GM23338 (cell line): ENCODE measurements at regions not wholly inside any gene's neighbourhood (a gene's known extent, or its start where the extent isn't known, plus 50 kb on each side); places are given as distances from the start of the nearest gene placed in this dataset.

ENCODE experiments used
- ATAC-seq: fragments of 200-7000 bp; cut with Tn5 transposase; 3 replicates; pipeline ENCODE4 v1.9.1; 2020
- DNase-seq: peaks from one replicate; pipeline ENCODE4 v3.0.0-alpha.2; 2015; ENCODE audit warnings: low spot score
- H2AFZ ChIP-seq: fragments of 200-600 bp; sonication (generic); 2 replicates; pipeline ENCODE4 v1.8.0; 2016; ENCODE audit warnings: antibody characterized with exemption, mild to moderate bottlenecking, moderate library complexity
- H3F3A ChIP-seq: fragments of 200-600 bp; sonication (generic); replicated peaks from 2 replicates; pipeline ENCODE4 v1.8.0; 2017; ENCODE audit warnings: antibody characterized with exemption, mixed run types, low read depth
- H3K27ac ChIP-seq: fragments of 200-600 bp; sonication (generic); 2 replicates; pipeline ENCODE4 v1.6.1; 2016; ENCODE audit warnings: low read depth
- H3K27me3 ChIP-seq: fragments of 200-600 bp; sonication (generic); 2 replicates; pipeline ENCODE4 v1.8.0; 2016; ENCODE audit warnings: mild to moderate bottlenecking, mixed run types, moderate library complexity; ENCODE audit not compliant: insufficient read depth
- H3K36me3 ChIP-seq: fragments of 200-600 bp; sonication (generic); 2 replicates; pipeline ENCODE4 v1.8.0; 2016; ENCODE audit warnings: mild to moderate bottlenecking; ENCODE audit not compliant: insufficient read depth
- H3K4me1 ChIP-seq: fragments of 200-600 bp; sonication (generic); 2 replicates; pipeline ENCODE4 v1.8.0; 2016; ENCODE audit warnings: mild to moderate bottlenecking, moderate library complexity; ENCODE audit not compliant: insufficient read depth
- H3K4me2 ChIP-seq: fragments of 200-600 bp; sonication (generic); 2 replicates; pipeline ENCODE4 v1.7.1; 2017; ENCODE audit warnings: mixed run types
- H3K4me3 ChIP-seq: fragments of 200-600 bp; sonication (generic); 2 replicates; pipeline ENCODE4 v1.6.1; 2016; ENCODE audit warnings: mixed run types
- H3K79me2 ChIP-seq: fragments of 200-600 bp; sonication (generic); replicated peaks from 2 replicates; pipeline ENCODE4 v1.8.0; 2017; ENCODE audit warnings: mild to moderate bottlenecking; ENCODE audit not compliant: insufficient read depth
- H3K9me2 ChIP-seq: fragments of 200-600 bp; sonication (generic); 2 replicates; pipeline ENCODE4 v1.8.0; 2017; ENCODE audit not compliant: insufficient read depth
- H4K20me1 ChIP-seq: fragments of 200-600 bp; sonication (generic); replicated peaks from 2 replicates; pipeline ENCODE4 v1.8.0; 2017; ENCODE audit warnings: mild to moderate bottlenecking; ENCODE audit not compliant: insufficient read depth
- H3K27ac Mint-ChIP-seq: 2 replicates; pipeline ENCODE4 v1.8.0; 2020; ENCODE audit warnings: inconsistent platforms, mild to moderate bottlenecking, moderate library complexity, mixed read lengths
- H3K27me3 Mint-ChIP-seq: 3 replicates; pipeline ENCODE4 v1.8.0; 2022; ENCODE audit warnings: low read depth, mild to moderate bottlenecking, moderate library complexity, mixed read lengths, inconsistent platforms; ENCODE audit not compliant: insufficient read depth, poor library complexity
- H3K36me3 Mint-ChIP-seq: 3 replicates; pipeline ENCODE4 v1.8.0; 2021; ENCODE audit warnings: low read depth, mild to moderate bottlenecking, inconsistent platforms, moderate library complexity, mixed read lengths
- H3K4me1 Mint-ChIP-seq: 3 replicates; pipeline ENCODE4 v1.8.0; 2020; ENCODE audit warnings: mild to moderate bottlenecking, inconsistent platforms, mixed read lengths
- H3K4me3 Mint-ChIP-seq: 3 replicates; pipeline ENCODE4 v1.8.0; 2021; ENCODE audit warnings: moderate library complexity, mild to moderate bottlenecking, inconsistent platforms, mixed read lengths
- H3K9me3 Mint-ChIP-seq: 3 replicates; pipeline ENCODE4 v1.8.0; 2020; ENCODE audit warnings: moderate library complexity, mild to moderate bottlenecking, inconsistent platforms, mixed read lengths
- CTCF ChIP-seq, 2 experiments: fragments of 200-600 bp in 1 of 2; sonication (generic) in 1 of 2; conservative IDR thresholded peaks; 2 replicates each; pipeline versions ENCODE4 v1.5.1 to v1.6.1; 2016 to 2017; ENCODE audit warnings: antibody characterized with exemption in 2 of 2, low read depth in 2 of 2, mild to moderate bottlenecking in 2 of 2, moderate library complexity in 1 of 2
- ETS1 ChIP-seq: IDR thresholded peaks from 2 replicates; pipeline ENCODE4 v1.6.1; 2016; ENCODE audit warnings: antibody characterized with exemption
- NANOG ChIP-seq: IDR thresholded peaks from 2 replicates; pipeline ENCODE4 v1.6.1; 2016; ENCODE audit warnings: antibody characterized with exemption, borderline replicate concordance
- STAT1 ChIP-seq: IDR thresholded peaks from one replicate; pipeline ENCODE4 v1.6.1; 2016; ENCODE audit warnings: antibody characterized with exemption; ENCODE audit not compliant: unreplicated experiment
- ZNF114 ChIP-seq: fragments of 250-450 bp; sonication (Bioruptor Pico); IDR thresholded peaks from 2 replicates; pipeline ENCODE4 v1.5.0; 2020; ENCODE audit warnings: mild to moderate bottlenecking, moderate library complexity
- ZNF462 ChIP-seq: fragments of 250-450 bp; sonication (Bioruptor Pico); IDR thresholded peaks from 2 replicates; pipeline ENCODE4 v1.5.0; 2020; ENCODE audit warnings: mild to moderate bottlenecking, moderate library complexity

GRCh38 chr3:43163895-43164493 lies 58.1 kb upstream of the POMGNT2 start:
- DNase-seq: no peak
- no peaks in the 10 kb centered on the region for H3K79me2 ChIP-seq
- no peaks in the 10 kb centered on the region for H3K36me3 ChIP-seq
- H3K27ac ChIP-seq: no peak overlapping the region
- H2AFZ ChIP-seq: peak overlapping the region; percentile 38; the same call in 1 of the 2 replicates
- Mint-ChIP-seq H3K27me3 (peaks cover 5% of the 10 kb centered on the region), H3K36me3 (peaks cover 5% of the 10 kb centered on the region; the same call in 1 of the 3 replicates), H3K9me3 (peaks cover 5% of the 10 kb centered on the region; the same call in 2 of the 3 replicates), H3K27ac (no peak overlapping the region), H3K4me3 (no peak overlapping the region), H3K4me1 (peaks cover 14% of the 10 kb centered on the region)
- H3K27me3 ChIP-seq: no peaks in the 10 kb centered on the region
- TF ChIP-seq ZNF114 (CRISPR knock-in tag) (no peak), CTCF (conservative IDR thresholded peaks at IDR 0.05; ENCODE audit: low read depth in 2 of 2) (no peak), STAT1 (no peak)
- no peak overlapping the region for H3K4me3 ChIP-seq
- no peak for ATAC-seq
- H3K4me2 ChIP-seq: no peak overlapping the region
- H3K9me2 ChIP-seq: no peaks in the 10 kb centered on the region
- H3F3A ChIP-seq: no peaks in the 10 kb centered on the region
- no peaks in the 10 kb centered on the region for H4K20me1 ChIP-seq
- H3K4me1 ChIP-seq: 0 out of 2 replicates have a peak, but pooled peaks cover 6% of the 10 kb centered on the region

- Mint-ChIP-seq H3K4me3 (no peak overlapping the region), H3K4me1 (peaks cover 14% of the 10 kb centered on the region), H3K9me3 (peaks cover 5% of the 10 kb centered on the region; the same call in 2 of the 3 replicates), H3K27me3 (peaks cover 5% of the 10 kb centered on the region), H3K36me3 (peaks cover 5% of the 10 kb centered on the region; the same call in 1 of the 3 replicates), H3K27ac (no peak overlapping the region)
- DNase-seq (peak; percentile 62), ATAC-seq (peak; percentile 70)
- no peaks in the 10 kb centered on the region for H4K20me1 ChIP-seq
- 0 out of 2 replicates have a peak, but pooled peaks cover 6% of the 10 kb centered on the region for H3K4me1 ChIP-seq
- H3K4me2 ChIP-seq: no peak overlapping the region
- H3K27ac ChIP-seq: no peak overlapping the region
- H2AFZ ChIP-seq: peak overlapping the region; percentile 56
- H3K36me3 ChIP-seq: no peaks in the 10 kb centered on the region
- TF ChIP-seq NANOG (no peak), CTCF (conservative IDR thresholded peaks at IDR 0.05; ENCODE audit: low read depth in 2 of 2) (peak; percentile 57 to 60), ETS1 (no peak), ZNF114 (CRISPR knock-in tag) (no peak), ZNF462 (CRISPR knock-in tag) (no peak)
- no peaks in the 10 kb centered on the region for H3K79me2 ChIP-seq
- H3K9me2 ChIP-seq: no peaks in the 10 kb centered on the region
- H3F3A ChIP-seq: no peaks in the 10 kb centered on the region
- H3K27me3 ChIP-seq: no peaks in the 10 kb centered on the region
- no peak overlapping the region for H3K4me3 ChIP-seq
Observed at GRCh38 chr3:43162230-43163084, 56.6 kb upstream of the POMGNT2 start.
